ENCODE measurements at regions not wholly inside any gene's neighbourhood (a gene's known extent, or its start where the extent isn't known, plus 50 kb on each side); places are given as distances from the start of the nearest gene placed in this dataset.
"Not testable (repeated sequence)": the region's sequence is repeated elsewhere in the genome, so short reads cannot be mapped to it uniquely, and the experiment has no call there.

- no peak overlapping the region for H3K4me2 ChIP-seq (ENCODE audit: low read length)
- no peak for DNase-seq (ENCODE audit: low spot score)
- CTCF ChIA-PET (ENCODE audit: unreplicated experiment) = no interaction called here
- no peaks in the 10 kb centered on the region for H3K9me2 ChIP-seq (ENCODE audit: insufficient read depth, low read length)
- no peaks in the 10 kb centered on the region for H3K79me2 ChIP-seq (ENCODE audit: insufficient read depth, low read depth, low read length)
- no TSS peak for BruUV-seq (replicated peaks)
- intact Hi-C loops (cut with micrococcal nuclease; ENCODE audit: unreplicated experiment) = no loop called here
- H2AFZ ChIP-seq (ENCODE audit: low read length) = no peak overlapping the region
- no peaks in the 10 kb centered on the region for H3K4me1 ChIP-seq (ENCODE audit: insufficient read depth, low read length, poor library complexity, severe bottlenecking)
- TF ChIP-seq, protein P1, sequence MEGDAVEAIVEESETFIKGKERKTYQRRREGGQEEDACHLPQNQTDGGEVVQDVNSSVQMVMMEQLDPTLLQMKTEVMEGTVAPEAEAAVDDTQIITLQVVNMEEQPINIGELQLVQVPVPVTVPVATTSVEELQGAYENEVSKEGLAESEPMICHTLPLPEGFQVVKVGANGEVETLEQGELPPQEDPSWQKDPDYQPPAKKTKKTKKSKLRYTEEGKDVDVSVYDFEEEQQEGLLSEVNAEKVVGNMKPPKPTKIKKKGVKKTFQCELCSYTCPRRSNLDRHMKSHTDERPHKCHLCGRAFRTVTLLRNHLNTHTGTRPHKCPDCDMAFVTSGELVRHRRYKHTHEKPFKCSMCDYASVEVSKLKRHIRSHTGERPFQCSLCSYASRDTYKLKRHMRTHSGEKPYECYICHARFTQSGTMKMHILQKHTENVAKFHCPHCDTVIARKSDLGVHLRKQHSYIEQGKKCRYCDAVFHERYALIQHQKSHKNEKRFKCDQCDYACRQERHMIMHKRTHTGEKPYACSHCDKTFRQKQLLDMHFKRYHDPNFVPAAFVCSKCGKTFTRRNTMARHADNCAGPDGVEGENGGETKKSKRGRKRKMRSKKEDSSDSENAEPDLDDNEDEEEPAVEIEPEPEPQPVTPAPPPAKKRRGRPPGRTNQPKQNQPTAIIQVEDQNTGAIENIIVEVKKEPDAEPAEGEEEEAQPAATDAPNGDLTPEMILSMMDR (conservative IDR thresholded peaks at IDR 0.05; ENCODE audit: low read length) = no peak
- TF ChIP-seq EZH2phosphoT487 (IDR thresholded peaks at IDR 0.05; ENCODE audit: borderline replicate concordance, low read depth, low read length) = no peak
- H3K36me3 ChIP-seq (ENCODE audit: insufficient read depth, low read length) = no peaks in the 10 kb centered on the region
- peaks cover 26% of the 10 kb centered on the region; the same call in 1 of the 2 replicates for H3K9me3 ChIP-seq (ENCODE audit: low read length)
- no peak overlapping the region for H3K4me3 ChIP-seq (ENCODE audit: low read depth, low read length, poor library complexity, severe bottlenecking)
- POLR2A ChIA-PET = interaction anchor here (0.5 to 1.3 kb wide), 4 partner anchors 10 to 669 kb away, joined by 3 to 4 read pairs (median 3); no protein-coding TSS in a partner anchor
- H3K27ac ChIP-seq (ENCODE audit: low read depth, low read length, poor library complexity, severe bottlenecking) = no peak overlapping the region
- H4K20me1 ChIP-seq (ENCODE audit: insufficient read depth, low read length) = no peaks in the 10 kb centered on the region
Measured at GRCh38 chr6:159414711-159415110, 245.5 kb downstream of the FNDC1 start.

DNA sequence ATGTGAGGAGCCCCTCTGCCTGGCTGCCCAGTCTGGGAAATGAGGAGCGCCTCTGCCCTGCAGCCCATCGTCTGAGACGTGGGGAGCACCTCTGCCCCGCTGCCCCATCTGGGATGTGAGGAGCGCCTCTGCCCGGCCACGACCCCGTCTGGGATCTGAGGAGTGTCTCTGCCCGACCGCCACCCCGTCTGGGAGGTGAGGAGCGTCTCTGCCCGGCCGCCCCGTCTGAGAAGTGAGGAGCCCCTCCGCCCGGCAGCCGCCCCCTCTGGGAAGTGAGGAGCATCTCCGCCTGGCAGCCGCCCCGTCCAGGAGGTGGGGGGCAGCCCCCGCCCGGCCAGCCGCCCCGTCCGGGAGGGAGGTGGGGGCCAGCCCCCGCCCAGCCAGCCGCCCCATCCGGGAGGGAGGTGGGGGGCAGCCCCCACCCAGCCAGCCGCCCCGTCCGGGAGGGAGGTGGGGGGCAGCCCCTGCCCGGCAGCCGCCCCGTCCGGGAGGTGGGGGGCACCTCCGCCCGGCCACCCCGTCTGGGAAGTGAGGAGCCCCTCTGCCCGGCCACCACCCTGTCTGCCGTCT is 238.1 kb downstream of the FNDC1 start:
- H3K4me3 ChIP-seq (ENCODE audit: low read depth, low read length, poor library complexity, severe bottlenecking); intact Hi-C loops (cut with micrococcal nuclease; ENCODE audit: unreplicated experiment); H3K4me1 ChIP-seq (ENCODE audit: insufficient read depth, low read length, poor library complexity, severe bottlenecking); H3K36me3 ChIP-seq (ENCODE audit: insufficient read depth, low read length); H3K27ac ChIP-seq (ENCODE audit: low read depth, low read length, poor library complexity, severe bottlenecking); H3K9me3 ChIP-seq (ENCODE audit: low read length); DNase-seq (ENCODE audit: low spot score); H2AFZ ChIP-seq (ENCODE audit: low read length); H4K20me1 ChIP-seq (ENCODE audit: insufficient read depth, low read length); H3K79me2 ChIP-seq (ENCODE audit: insufficient read depth, low read depth, low read length); H3K4me2 ChIP-seq (ENCODE audit: low read length); CTCF ChIA-PET (ENCODE audit: unreplicated experiment); H3K9me2 ChIP-seq (ENCODE audit: insufficient read depth, low read length); BruUV-seq (replicated peaks): not testable (repeated sequence)
- POLR2A ChIA-PET = interaction anchor here (0.5 to 0.9 kb wide), 2 partner anchors 128 to 1078 kb away, joined by 3 to 5 read pairs; no protein-coding TSS in a partner anchor

DNA sequence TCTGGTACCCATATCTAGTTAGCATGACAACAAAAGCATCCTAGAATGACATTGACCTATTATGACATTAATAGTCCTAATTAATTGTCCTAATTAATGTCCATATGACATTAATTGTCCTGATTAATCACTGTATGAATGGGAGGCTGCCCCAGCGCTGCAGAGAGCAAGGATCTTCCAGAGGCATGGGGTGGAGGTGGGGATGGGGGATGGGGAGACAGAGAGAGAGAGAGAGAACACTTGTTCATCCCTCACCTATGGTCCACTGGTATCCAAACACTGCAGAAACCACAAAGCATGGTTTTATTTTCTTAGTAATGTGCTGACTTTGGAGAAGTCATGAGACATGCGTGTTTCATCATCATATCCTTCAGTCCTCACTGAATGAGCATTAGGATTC is 235.1 kb downstream of the FNDC1 start:
- ChIA-PET POLR2A (no interaction called here), CTCF (ENCODE audit: unreplicated experiment) (no interaction called here)
- DNase-seq (ENCODE audit: low spot score) = no peak
- no TSS peak for BruUV-seq (replicated peaks)
- no peaks in the 10 kb centered on the region for H3K36me3 ChIP-seq (ENCODE audit: insufficient read depth, low read length)
- no peaks in the 10 kb centered on the region for H3K79me2 ChIP-seq (ENCODE audit: insufficient read depth, low read depth, low read length)
- no peaks in the 10 kb centered on the region for H3K9me2 ChIP-seq (ENCODE audit: insufficient read depth, low read length)
- H2AFZ ChIP-seq (ENCODE audit: low read length) = no peak overlapping the region
- H3K27ac ChIP-seq (ENCODE audit: low read depth, low read length, poor library complexity, severe bottlenecking) = no peak overlapping the region
- TF ChIP-seq, protein P1 (conservative IDR thresholded peaks at IDR 0.05; ENCODE audit: low read length) = no peak
- no peak for TF ChIP-seq EZH2phosphoT487 (IDR thresholded peaks at IDR 0.05; ENCODE audit: borderline replicate concordance, low read depth, low read length)
- intact Hi-C loops (cut with micrococcal nuclease; ENCODE audit: unreplicated experiment) = no loop called here
- H3K4me3 ChIP-seq (ENCODE audit: low read depth, low read length, poor library complexity, severe bottlenecking) = no peak overlapping the region
- H3K4me1 ChIP-seq (ENCODE audit: insufficient read depth, low read length, poor library complexity, severe bottlenecking) = no peaks in the 10 kb centered on the region
- no peaks in the 10 kb centered on the region for H4K20me1 ChIP-seq (ENCODE audit: insufficient read depth, low read length)
- H3K4me2 ChIP-seq (ENCODE audit: low read length) = no peak overlapping the region
- H3K9me3 ChIP-seq (ENCODE audit: low read length) = no peaks in the 10 kb centered on the region

All from OCI-LY7 (cell line).